Fibroblast of skin of back (primary cell): ENCODE measurements at regions not wholly inside any gene's neighbourhood (a gene's known extent, or its start where the extent isn't known, plus 50 kb on each side); places are given as distances from the start of the nearest gene placed in this dataset.
A peak's percentile ranks its signal among the peaks of the same experiment; 100 is the strongest.
"Not testable (repeated sequence)": the region's sequence is repeated elsewhere in the genome, so short reads cannot be mapped to it uniquely, and the experiment has no call there.

Experiments used
- DNase-seq: peaks from one replicate; pipeline ENCODE4 v3.0.0-alpha.2; 2013

DNA sequence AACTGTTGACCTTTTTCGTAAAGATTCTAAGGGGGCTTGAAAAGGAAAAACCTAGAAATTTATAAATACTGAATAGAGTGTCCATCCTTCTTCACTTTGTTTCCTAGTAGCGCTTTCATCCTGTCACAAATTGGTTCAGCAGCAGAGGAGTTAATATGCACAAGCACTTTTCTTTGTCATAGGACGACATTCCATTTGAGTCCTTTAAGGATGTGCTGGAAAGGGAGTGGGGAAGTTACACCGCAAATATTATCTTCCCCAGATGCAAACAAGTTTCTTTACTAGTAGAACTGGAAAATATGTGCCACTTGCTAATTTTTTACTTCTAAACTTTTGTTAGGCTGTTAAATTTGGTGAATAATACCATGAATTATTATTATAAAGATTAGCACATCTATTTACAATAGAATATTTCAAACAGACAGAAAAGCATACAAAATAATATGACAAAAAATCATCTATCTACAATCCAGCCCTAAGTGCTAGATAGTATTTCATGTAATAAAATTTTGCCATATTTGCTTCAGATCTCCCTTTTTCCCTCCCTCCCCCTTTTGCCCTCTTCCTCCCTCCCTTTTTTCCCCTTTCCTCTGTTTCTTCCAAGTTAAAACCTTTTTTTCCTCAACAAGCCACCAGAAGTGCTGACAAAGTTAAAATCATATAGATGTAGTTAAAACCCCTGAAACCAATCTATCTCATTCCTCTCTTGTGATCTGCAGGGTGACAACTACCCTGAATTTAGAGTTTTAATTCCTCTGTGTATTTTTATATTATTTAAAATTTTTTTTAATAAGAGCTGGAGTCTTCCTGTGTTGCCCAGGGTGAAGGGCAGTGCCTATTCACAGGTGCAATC lies 50.5 kb upstream of the MAP4K3 start:
- peak; percentile 69 for DNase-seq

DNA sequence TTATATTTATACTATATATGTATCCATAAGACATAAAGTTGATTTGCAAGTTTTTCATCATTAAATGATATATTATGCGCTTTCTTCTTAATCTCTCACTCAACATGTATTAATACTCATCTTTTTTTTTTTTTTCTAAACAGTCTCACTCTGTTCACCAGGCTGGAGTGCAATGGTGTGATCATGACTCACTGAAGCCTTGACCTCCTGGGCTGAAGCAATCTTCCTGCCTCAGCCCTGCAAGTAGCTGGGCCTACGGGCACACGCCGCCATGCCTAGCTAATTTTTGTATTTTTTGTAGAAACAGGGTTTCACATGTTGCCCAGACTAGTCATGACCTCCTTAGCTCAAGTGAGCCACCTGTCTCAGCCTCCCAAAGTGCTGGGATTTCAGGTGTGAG lies 51.4 kb upstream of the MAP4K3 start:
- DNase-seq = peak; percentile 79

DNA sequence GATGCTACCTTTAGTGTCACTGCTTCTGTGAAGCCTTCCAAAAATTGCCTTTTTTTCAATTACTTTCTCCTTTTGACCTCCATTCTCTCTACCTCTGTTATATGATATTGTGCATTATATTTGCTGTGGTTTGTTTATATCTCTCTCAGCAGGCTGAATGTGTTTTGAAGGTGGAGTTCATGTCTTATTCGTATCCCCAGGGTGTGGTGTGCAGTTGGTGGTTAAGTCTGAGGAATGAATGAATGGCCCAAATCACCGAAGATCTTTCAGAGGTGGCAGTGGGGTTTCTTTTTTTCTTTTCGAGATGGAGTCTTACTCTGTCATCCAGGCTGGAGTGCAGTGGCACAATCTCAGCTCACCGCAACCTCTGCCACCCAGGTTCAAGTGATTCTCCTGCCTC lies 53.5 kb upstream of the MAP4K3 start:
- no peak for DNase-seq

DNA sequence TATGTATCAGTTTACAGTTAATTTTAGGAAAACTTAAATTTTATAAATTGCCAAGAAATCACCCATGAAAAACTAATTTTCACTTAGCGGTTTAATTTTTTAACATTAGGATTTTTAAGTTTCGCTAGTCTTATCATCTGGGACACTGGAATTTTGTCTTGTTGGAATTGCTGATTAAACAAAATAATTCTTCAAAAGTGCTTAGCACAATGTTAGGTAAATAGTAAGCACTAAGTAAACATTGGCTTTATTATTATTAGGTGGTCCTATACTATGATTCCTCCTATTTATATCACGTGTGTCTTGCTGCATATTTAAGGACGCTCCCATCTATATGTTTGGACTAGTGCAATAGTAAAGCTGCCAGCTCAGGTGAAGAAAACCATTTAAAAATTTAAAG lies 54.6 kb upstream of the MAP4K3 start:
- no peak for DNase-seq

GRCh38 chr2:39492095-39492590 lies 55.1 kb upstream of the MAP4K3 start:
- DNase-seq = peak; percentile 91

DNA sequence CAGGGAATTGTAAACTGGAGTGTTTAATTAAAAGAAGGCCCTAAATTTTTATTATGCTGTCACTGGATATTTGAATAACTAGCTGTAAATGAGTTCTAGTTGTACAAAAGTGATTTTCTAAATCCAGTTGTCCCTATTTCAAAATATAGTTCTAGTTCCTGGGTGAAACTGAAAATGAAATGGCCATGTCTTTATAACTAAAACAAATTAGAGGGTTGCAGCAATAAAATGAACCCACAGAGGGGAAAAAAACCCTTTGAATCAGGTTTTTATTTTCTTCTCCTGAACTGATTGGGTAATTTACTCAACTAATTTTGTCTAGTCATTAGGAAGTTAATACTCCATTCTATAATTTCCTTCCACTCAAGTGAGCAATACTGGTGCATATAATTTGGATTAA lies 55.6 kb upstream of the MAP4K3 start:
- DNase-seq = no peak

GRCh38 chr2:39494784-39495251 lies 57.7 kb upstream of the MAP4K3 start:
- DNase-seq = peak; percentile 97

DNA sequence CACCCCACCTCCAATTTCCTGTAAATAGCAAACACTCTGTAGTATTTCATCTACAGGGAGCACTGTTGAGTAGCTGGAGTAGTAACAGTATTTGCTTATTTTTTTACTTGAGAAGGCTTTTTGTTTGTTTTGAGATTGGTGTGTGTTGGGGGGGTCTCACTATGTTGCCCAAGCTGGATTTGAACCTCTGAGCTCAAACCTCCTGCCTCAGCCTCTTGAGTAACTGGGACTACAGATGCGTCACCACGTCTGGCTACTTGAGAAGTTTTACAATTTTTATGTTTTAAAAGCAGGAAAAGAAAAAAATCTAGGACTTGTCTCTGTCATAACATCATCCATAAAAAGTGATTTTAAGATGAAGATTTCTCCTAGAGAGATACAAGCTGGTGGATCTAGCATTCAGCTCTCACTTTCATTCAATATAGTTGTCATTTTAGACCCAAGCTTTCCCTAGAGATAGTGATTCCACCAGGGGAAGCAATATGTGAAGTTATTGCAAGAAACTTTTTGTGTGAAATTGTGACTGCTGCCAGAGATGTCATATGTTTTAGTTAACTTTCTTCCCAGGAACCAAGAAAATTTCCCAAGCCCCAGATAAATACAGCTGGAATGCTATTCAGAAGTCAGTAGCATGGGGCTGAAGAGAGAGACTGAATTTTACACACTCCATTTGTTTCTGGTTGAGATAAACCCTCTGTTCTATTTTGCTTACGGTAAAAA lies 60.2 kb upstream of the MAP4K3 start:
- DNase-seq = peak; percentile 40

- DNase-seq = not testable (repeated sequence)
Measured at GRCh38 chr2:39498176-39498575, 61.1 kb upstream of the MAP4K3 start.

DNA sequence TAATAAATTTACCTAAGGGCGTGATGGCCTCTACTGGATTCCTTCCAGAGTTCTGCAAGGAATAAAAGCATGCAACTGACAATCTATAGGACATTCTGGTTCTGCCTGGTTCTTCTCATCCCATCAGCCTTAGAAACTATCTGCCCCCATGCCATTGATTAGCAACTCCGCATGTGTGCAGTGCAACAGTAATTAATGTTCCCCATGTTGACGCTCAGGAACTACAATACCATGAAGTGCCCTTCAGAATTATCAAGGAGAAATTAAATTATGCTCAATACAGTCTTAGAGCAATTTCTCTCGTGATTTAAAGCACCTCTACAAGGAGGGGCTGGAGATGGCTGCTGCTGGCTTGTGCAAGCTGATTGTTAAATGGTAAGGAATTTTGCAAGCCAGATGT lies 61.7 kb upstream of the MAP4K3 start:
- no peak for DNase-seq

GRCh38 chr2:39499336-39499735 lies 62.3 kb upstream of the MAP4K3 start:
- no peak for DNase-seq

- DNase-seq = no peak
Measured at GRCh38 chr2:39501412-39501811, 64.3 kb upstream of the MAP4K3 start.

DNA sequence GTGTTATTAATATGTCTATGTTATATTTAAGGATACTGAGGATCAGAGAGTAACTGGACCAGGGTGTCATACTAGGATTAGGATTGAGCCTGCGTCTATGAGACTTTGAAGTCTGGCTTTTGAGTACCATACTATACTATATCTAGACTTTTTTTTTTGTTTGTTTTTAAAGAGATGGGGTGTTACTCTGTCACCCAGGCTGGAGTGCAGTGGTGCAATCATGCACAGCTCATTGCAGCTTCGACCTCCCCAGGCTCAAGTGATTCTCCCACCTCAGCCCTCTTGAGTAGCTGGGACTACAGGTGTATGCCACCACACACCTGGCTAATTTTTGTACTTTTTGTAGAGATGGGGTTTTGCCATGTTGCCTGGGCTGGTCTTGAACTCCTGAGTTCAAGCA lies 66.2 kb upstream of the MAP4K3 start:
- DNase-seq = no peak

DNA sequence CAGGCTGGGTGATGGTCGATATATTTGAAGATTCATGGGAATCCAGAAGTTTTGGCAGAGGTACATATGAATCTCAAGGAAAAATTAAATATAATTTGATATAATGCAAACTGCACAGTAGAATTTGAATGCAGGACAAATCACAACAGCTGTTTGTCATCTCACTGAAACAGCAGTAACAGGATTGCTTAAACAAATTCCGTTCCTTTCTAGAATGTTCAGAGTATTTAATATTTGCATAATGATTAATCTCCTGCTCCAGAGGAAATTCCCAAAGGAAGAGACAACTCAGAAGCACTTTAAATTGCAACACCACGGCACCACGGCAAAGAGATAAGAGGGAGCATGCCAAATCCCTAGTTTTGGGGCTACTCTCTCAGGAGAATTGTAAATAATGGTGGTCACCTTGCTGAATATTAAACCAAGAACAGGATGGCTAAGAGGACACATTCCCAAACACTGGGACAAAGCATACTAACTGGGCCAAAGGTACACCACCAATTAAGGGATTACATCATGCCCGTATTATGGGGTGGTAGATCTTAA lies 67.8 kb upstream of the MAP4K3 start:
- peak; percentile 86 for DNase-seq

DNA sequence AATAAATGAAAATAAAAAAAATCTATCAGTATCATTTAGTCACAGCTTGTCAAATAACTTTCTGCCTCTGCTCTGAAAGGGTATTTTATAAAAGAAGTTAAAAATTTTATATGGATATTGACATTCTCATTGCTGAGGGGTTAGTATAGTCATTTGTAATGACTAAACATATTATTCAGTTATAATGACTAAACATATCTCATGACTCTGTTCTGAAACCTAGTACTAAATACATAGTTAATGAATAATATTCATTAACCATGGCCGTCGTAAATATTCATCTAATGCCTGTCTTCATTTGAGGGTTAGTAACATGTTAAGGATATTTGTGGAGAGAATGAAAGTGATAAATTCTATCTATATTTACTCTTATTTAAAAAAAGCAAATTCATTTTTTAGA lies 69.1 kb upstream of the MAP4K3 start:
- no peak for DNase-seq

DNA sequence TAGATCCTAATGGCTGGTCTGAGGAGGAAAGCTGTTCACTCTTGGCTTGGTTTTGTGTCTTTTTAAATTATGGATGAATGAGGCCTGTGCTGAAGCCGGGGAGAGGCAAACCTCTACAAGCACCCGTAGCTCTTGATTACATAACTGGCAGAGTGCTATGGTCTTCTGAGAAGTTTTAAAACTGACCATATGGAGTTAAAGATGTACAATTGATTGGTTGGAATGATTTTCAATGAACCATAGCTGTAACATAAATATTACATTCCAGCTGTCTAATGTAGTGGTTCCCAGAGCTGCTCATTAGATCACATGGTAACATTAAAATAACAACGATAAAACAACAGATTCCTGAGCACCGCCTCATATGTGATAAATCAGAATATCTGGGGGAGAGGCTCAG lies 71.1 kb upstream of the MAP4K3 start:
- DNase-seq = peak; percentile 68

- DNase-seq = no peak
Measured at GRCh38 chr2:39510140-39510539, 73.1 kb upstream of the MAP4K3 start.

DNA sequence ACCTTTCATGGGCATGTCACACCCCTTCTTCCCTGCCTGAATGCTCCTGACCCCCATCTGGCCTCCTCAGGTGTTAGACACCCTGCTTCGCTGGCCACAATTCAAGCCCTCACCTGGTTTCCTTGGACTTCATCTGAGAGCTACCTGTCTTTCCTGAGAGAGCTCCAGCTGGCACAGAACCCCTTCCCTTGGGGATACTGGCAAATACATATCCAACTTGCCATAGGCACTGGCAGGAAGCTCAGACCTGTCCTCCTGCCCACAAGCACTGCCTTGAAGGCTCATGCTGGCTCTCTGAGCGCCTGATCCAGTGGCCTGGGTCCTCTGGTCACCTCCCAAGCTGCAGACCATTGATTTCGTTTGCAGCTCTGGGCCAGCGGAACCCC lies 74.1 kb upstream of the MAP4K3 start:
- DNase-seq = no peak

GRCh38 chr2:39511605-39512433 lies 74.7 kb upstream of the MAP4K3 start:
- no peak for DNase-seq

- no peak for DNase-seq
Measured at GRCh38 chr2:39512434-39512935, 75.4 kb upstream of the MAP4K3 start.

- DNase-seq = no peak
Measured at GRCh38 chr2:39512941-39513340, 75.9 kb upstream of the MAP4K3 start.

DNA sequence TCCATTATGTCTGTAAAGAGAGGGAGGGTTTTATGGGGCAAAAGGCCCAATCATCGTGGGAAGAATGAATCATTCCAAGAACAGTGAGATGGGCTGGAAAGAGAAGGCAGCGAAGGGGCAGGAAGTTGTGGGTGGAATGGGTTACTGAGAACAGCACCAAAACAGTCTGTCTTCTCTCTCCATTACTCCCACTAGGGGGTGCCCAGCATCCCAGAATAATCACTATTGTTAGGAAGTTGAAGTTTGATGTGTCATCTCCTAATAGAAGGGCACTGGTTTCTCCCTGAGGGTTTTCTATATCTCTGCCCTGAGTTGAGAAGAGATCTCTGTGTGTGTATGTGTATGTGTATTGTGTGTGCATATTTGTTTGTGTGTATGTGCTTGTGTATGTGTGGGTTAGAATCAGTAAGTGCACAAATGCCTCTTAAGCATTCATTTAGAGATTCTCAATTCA lies 76.6 kb upstream of the MAP4K3 start:
- peak; percentile 96 for DNase-seq
